ENCODE measurements at regions not wholly inside any gene's neighbourhood (a gene's known extent, or its start where the extent isn't known, plus 50 kb on each side); places are given as distances from the start of the nearest gene placed in this dataset.

- Histone ChIP-seq H3K27me3 (ENCODE audit: insufficient read depth, low read length, poor library complexity) (no peaks in the 10 kb centered on the region), H3K79me2 (ENCODE audit: insufficient read depth, low read length) (no peaks in the 10 kb centered on the region), H3K9me3 (ENCODE audit: insufficient read depth, low read length, severe bottlenecking) (no peaks in the 10 kb centered on the region), H3K4me1 (ENCODE audit: insufficient read depth, low read length) (peaks cover 11% of the 10 kb centered on the region), H3K9ac (ENCODE audit: low read depth, low read length) (no peak overlapping the region), H2AFZ (ENCODE audit: low read depth, low read length) (no peak overlapping the region), H3K27ac (ENCODE audit: low read length) (no peak overlapping the region), H3K36me3 (ENCODE audit: insufficient read depth, low read length) (no peaks in the 10 kb centered on the region), H4K20me1 (ENCODE audit: insufficient read depth, low read length) (no peaks in the 10 kb centered on the region), H3K4me3 (ENCODE audit: low read depth in 1 of 2, low read length in 2 of 2) (no peak overlapping the region), H3K4me2 (ENCODE audit: insufficient read depth, low read length) (no peak overlapping the region)
- DNase-seq (no peak), ATAC-seq (ENCODE audit: insufficient read depth, low read depth) (no peak)
- TF ChIP-seq CTCF (IDR thresholded peaks at IDR 0.05; ENCODE audit: borderline replicate concordance, extremely low read depth, low read length, poor library complexity, severe bottlenecking) (no peak), EZH2 (IDR thresholded peaks at IDR 0.05; ENCODE audit: borderline replicate concordance, low read depth, low read length, severe bottlenecking) (no peak)
These were observed 92.9 kb upstream of the CLINT1 start for GRCh38 chr5:157951673-157952373.

GRCh38 chr5:157949520-157949919 lies 90.6 kb upstream of the CLINT1 start:
- ATAC-seq (ENCODE audit: insufficient read depth, low read depth) (no peak), DNase-seq (no peak)
- Histone ChIP-seq H3K27me3 (ENCODE audit: insufficient read depth, low read length, poor library complexity) (no peaks in the 10 kb centered on the region), H3K9ac (ENCODE audit: low read depth, low read length) (no peak overlapping the region; the same call in 1 of the 2 replicates), H3K9me3 (ENCODE audit: insufficient read depth, low read length, severe bottlenecking) (no peaks in the 10 kb centered on the region), H3K36me3 (ENCODE audit: insufficient read depth, low read length) (no peaks in the 10 kb centered on the region), H3K4me1 (ENCODE audit: insufficient read depth, low read length) (peaks cover 11% of the 10 kb centered on the region), H2AFZ (ENCODE audit: low read depth, low read length) (no peak overlapping the region), H3K27ac (ENCODE audit: low read length) (no peak overlapping the region), H3K4me3 (ENCODE audit: low read depth in 1 of 2, low read length in 2 of 2) (no peak overlapping the region), H3K79me2 (ENCODE audit: insufficient read depth, low read length) (no peaks in the 10 kb centered on the region), H4K20me1 (ENCODE audit: insufficient read depth, low read length) (no peaks in the 10 kb centered on the region), H3K4me2 (ENCODE audit: insufficient read depth, low read length) (peak overlapping the region; percentile 48; the same call in 1 of the 2 replicates)
- TF ChIP-seq EZH2 (IDR thresholded peaks at IDR 0.05; ENCODE audit: borderline replicate concordance, low read depth, low read length, severe bottlenecking) (no peak), CTCF (IDR thresholded peaks at IDR 0.05; ENCODE audit: borderline replicate concordance, extremely low read depth, low read length, poor library complexity, severe bottlenecking) (no peak)

- TF ChIP-seq CTCF (IDR thresholded peaks at IDR 0.05; ENCODE audit: borderline replicate concordance, extremely low read depth, low read length, poor library complexity, severe bottlenecking) (peak; percentile 99), EZH2 (IDR thresholded peaks at IDR 0.05; ENCODE audit: borderline replicate concordance, low read depth, low read length, severe bottlenecking) (no peak)
- Histone ChIP-seq H3K27me3 (ENCODE audit: insufficient read depth, low read length, poor library complexity) (no peaks in the 10 kb centered on the region), H3K36me3 (ENCODE audit: insufficient read depth, low read length) (no peaks in the 10 kb centered on the region), H4K20me1 (ENCODE audit: insufficient read depth, low read length) (no peaks in the 10 kb centered on the region), H3K79me2 (ENCODE audit: insufficient read depth, low read length) (no peaks in the 10 kb centered on the region), H3K27ac (ENCODE audit: low read length) (no peak overlapping the region), H3K4me3 (ENCODE audit: low read depth in 1 of 2, low read length in 2 of 2) (no peak overlapping the region), H3K9me3 (ENCODE audit: insufficient read depth, low read length, severe bottlenecking) (no peaks in the 10 kb centered on the region), H3K4me2 (ENCODE audit: insufficient read depth, low read length) (peak overlapping the region; percentile 48), H3K4me1 (ENCODE audit: insufficient read depth, low read length) (peaks cover 11% of the 10 kb centered on the region), H2AFZ (ENCODE audit: low read depth, low read length) (peak overlapping the region; percentile 76), H3K9ac (ENCODE audit: low read depth, low read length) (peak overlapping the region; percentile 31; the same call in 1 of the 2 replicates)
- DNase-seq (peak; percentile 90), ATAC-seq (ENCODE audit: insufficient read depth, low read depth) (peak; percentile 100)
These were observed 89.9 kb upstream of the CLINT1 start for GRCh38 chr5:157948738-157949410.
